LNCAP (cell line): ENCODE measurements at regions not wholly inside any gene's neighbourhood (a gene's known extent, or its start where the extent isn't known, plus 50 kb on each side); places are given as distances from the start of the nearest gene placed in this dataset.

Experiments
- CTCF ChIP-seq: fragments of 450-650 bp; IDR thresholded peaks from 2 replicates; pipeline ENCODE4 v1.5.1; 2017; ENCODE audit warnings: mild to moderate bottlenecking

- TF ChIP-seq CTCF = no peak
Measured at GRCh38 chr10:44186150-44186549, 198.7 kb downstream of the CXCL12 start.

- no peak for TF ChIP-seq CTCF
Measured at GRCh38 chr10:44185315-44185666, 199.6 kb downstream of the CXCL12 start.

GRCh38 chr10:44184633-44185314 is 200.1 kb downstream of the CXCL12 start:
- no peak for TF ChIP-seq CTCF

- TF ChIP-seq CTCF = no peak
Measured at GRCh38 chr10:44183667-44184632, 200.9 kb downstream of the CXCL12 start.

DNA sequence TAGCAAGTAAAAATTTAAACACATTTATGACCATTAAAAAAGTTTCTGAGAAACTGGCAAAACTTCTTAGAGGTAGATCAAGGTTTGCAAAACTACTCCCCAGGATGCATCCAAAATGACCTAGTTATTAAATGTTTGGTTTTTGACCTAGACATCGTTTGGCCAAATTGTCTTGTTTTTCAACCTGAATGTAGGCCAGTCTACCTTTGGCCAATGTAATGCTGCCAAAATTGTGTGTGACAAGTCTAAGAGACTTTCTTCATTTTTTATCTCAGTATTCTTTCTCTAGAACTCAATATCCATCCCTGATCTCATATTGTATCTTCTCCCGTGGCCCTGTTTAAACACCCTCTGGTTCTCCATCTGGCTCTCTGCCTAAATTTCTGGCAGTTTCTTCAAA is 202.0 kb downstream of the CXCL12 start:
- TF ChIP-seq CTCF = no peak

GRCh38 chr10:44180321-44181168 is 204.4 kb downstream of the CXCL12 start:
- no peak for TF ChIP-seq CTCF

DNA sequence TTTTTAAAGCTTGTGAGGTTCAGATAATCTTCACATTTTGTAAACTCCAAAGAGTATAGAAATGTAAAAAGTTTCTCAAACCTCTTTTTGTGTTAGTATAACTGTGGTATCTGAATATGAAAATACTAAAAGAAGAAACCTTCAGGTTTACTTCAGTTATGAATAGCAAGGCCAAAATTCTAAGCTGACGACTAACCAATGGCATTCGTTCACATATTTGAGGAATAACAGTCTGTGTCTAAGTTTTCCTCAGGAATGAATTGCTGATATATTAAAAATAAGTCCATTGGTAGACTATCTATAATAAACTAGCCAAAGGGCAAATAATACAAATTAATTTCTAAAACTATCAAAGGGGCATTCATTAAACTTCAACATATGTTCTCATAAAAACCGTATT is 206.0 kb downstream of the CXCL12 start:
- TF ChIP-seq CTCF = no peak
